Esophagus squamous epithelium (tissue), 5 donors: ENCODE measurements at regions not wholly inside any gene's neighbourhood (a gene's known extent, or its start where the extent isn't known, plus 50 kb on each side); places are given as distances from the start of the nearest gene placed in this dataset.

Experiments
- DNase-seq: peaks from one replicate; lab custom pipeline; 2025; lab: John Stamatoyannopoulos, UW
- H3K27ac ChIP-seq, 4 donors: fragments of 200-600 bp; sonication (generic); one replicate each; pipeline ENCODE4 v1.5.1; 2016 to 2019; ENCODE audit warnings: mild to moderate bottlenecking in 1 of 4
- H3K27me3 ChIP-seq, 4 donors: fragments of 200-600 bp; sonication (generic); 1 replicate in 3 of 4; 2 replicates in 1 of 4; pipeline versions ENCODE4 v1.5.1 to v1.6.0; 2017 to 2021; ENCODE audit warnings: antibody characterized with exemption in 1 of 4
- H3K36me3 ChIP-seq, 3 donors: fragments of 200-600 bp; sonication (generic); one replicate each; pipeline ENCODE4 v1.5.1; 2016 to 2019
- H3K4me1 ChIP-seq, 3 donors: fragments of 200-600 bp; sonication (generic); one replicate each; pipeline ENCODE4 v1.5.1; 2017 to 2019
- H3K4me3 ChIP-seq, 4 donors: fragments of 200-600 bp; sonication (generic); 1 replicate in 3 of 4; 2 replicates in 1 of 4; pipeline ENCODE4 v1.5.1; 2016 to 2019; ENCODE audit warnings: mild to moderate bottlenecking in 2 of 4, moderate library complexity in 1 of 4
- H3K9me3 ChIP-seq, 3 donors: fragments of 200-600 bp; sonication (generic); one replicate each; pipeline ENCODE4 v1.5.1; 2016 to 2019
- CTCF ChIP-seq, 6 experiments: fragments of 450-650 bp in 4 of 6; fragments of 200-600 bp in 2 of 6; sonication (generic) in 2 of 6; IDR thresholded peaks; one replicate each; pipeline ENCODE4 v1.5.1; 2016 to 2019; ENCODE audit warnings: antibody characterized with exemption in 6 of 6, mild to moderate bottlenecking in 4 of 6, moderate library complexity in 4 of 6
- POLR2A ChIP-seq, 4 donors: fragments of 450-650 bp; IDR thresholded peaks; one replicate each; pipeline ENCODE4 v1.6.1; 2017; ENCODE audit warnings: antibody characterized with exemption in 4 of 4, mild to moderate bottlenecking in 4 of 4, moderate library complexity in 3 of 4
- WGBS, 2 donors: methylation state at CpG; one replicate each; pipeline ENCODE4 v1.1.5; 2018; 5-methylcytosine and 5-hydroxymethylcytosine counted together
- intact Hi-C: fragments of 100-400 bp; cut with DNase I; formaldehyde crosslinking; loops from one replicate; pipeline ENCODE4 v1.15.0; 2022
- donor health status: DM: yes; HTN: yes; CAD: no.

DNA sequence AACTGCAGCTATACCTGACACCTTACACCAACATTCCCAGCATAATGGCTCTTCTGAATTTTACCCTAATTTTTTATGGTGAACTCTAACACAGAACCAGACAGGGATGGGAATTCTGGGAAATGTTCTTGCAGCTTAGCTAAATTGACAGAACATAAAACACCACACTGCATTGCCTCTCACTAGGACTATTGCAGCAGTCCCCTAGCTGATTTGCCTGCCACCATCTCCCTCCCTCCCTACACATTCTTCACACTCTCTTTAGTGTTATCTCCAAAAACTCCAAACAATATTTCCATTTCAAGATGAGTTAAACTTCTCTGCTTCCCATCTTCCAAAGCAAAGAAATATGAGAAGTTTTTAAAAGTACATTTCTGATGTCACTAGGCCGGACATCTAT lies 733.9 kb upstream of the INTU start:
- DNase-seq, result no peak
- Histone ChIP-seq H3K36me3 (no peaks in the 10 kb centered on the region), H3K9me3 (peaks cover 0 to 12% (median 0%) of the 10 kb centered on the region in 3 donors), H3K4me1 (no peaks in the 10 kb centered on the region), H3K27ac (peak overlapping the region in 1 of 4 donors; percentile 40), H3K4me3 (no peak overlapping the region), H3K27me3 (no peaks in the 10 kb centered on the region)
- TF ChIP-seq CTCF (IDR thresholded peaks at IDR 0.05), result no peak
- TF ChIP-seq POLR2A (IDR thresholded peaks at IDR 0.05), result no peak
- intact Hi-C loops, result no loop called here
- WGBS, 2 donors, result 81 to 89% methylated on average over 1 of the region's 1 CpG

GRCh38 chr4:126899331-126899801 lies 733.4 kb upstream of the INTU start:
- TF ChIP-seq CTCF (IDR thresholded peaks at IDR 0.05) (no peak), POLR2A (IDR thresholded peaks at IDR 0.05) (no peak)
- H3K4me3 ChIP-seq, result no peak overlapping the region
- peak overlapping the region in 2 of 4 donors; percentile 40 to 44 for H3K27ac ChIP-seq
- H3K36me3 ChIP-seq, result no peaks in the 10 kb centered on the region
- intact Hi-C loops, result no loop called here
- DNase-seq, result no peak
- 15 to 22% methylated on average over 2 of the region's 2 CpGs for WGBS, 2 donors
- H3K4me1 ChIP-seq, result no peaks in the 10 kb centered on the region
- H3K9me3 ChIP-seq, result peaks cover 0 to 12% (median 0%) of the 10 kb centered on the region in 3 donors
- no peaks in the 10 kb centered on the region for H3K27me3 ChIP-seq

DNA sequence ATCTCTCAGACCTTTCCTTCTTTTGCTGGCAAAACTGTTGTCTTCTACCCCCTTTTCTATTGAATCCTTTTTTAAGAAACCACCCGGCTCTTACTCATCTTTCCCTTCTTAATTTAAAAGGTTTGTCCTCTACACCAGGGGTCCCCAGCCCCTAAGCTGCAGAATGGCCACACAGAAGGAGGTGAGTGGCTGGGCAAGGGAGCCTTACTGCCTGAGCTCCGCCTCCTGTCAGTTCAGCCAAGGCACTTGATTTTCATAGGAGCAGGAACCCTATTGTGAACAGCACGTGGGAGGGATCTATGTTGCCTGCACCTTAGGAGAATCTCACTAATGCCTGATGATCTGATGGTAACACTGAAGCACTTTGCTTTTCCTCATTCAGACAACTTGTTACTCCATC lies 726.3 kb upstream of the INTU start:
- TF ChIP-seq CTCF (IDR thresholded peaks at IDR 0.05), result no peak
- no peak for TF ChIP-seq POLR2A (IDR thresholded peaks at IDR 0.05)
- intact Hi-C loops, result no loop called here

GRCh38 chr4:126907389-126907788 lies 725.4 kb upstream of the INTU start:
- TF ChIP-seq POLR2A (IDR thresholded peaks at IDR 0.05) (no peak), CTCF (IDR thresholded peaks at IDR 0.05) (no peak)
- H3K27ac ChIP-seq, result no peak overlapping the region
- no peaks in the 10 kb centered on the region for H3K36me3 ChIP-seq
- no peak overlapping the region for H3K4me3 ChIP-seq
- DNase-seq, result no peak
- 67 to 84% methylated on average over 1 of the region's 1 CpG for WGBS, 2 donors
- intact Hi-C loops, result no loop called here
- H3K27me3 ChIP-seq, result no peaks in the 10 kb centered on the region
- no peaks in the 10 kb centered on the region for H3K9me3 ChIP-seq
- H3K4me1 ChIP-seq, result no peaks in the 10 kb centered on the region

More for the DNA sequence above, 726.3 kb upstream of the INTU start:
- Histone ChIP-seq H3K4me3 (no peak overlapping the region), H3K27me3 (no peaks in the 10 kb centered on the region), H3K36me3 (no peaks in the 10 kb centered on the region), H3K27ac (no peak overlapping the region), H3K4me1 (no peaks in the 10 kb centered on the region), H3K9me3 (no peaks in the 10 kb centered on the region)
- no peak for DNase-seq
- 77 to 90% methylated on average over 2 to 3 of the region's 3 CpGs for WGBS, 2 donors

DNA sequence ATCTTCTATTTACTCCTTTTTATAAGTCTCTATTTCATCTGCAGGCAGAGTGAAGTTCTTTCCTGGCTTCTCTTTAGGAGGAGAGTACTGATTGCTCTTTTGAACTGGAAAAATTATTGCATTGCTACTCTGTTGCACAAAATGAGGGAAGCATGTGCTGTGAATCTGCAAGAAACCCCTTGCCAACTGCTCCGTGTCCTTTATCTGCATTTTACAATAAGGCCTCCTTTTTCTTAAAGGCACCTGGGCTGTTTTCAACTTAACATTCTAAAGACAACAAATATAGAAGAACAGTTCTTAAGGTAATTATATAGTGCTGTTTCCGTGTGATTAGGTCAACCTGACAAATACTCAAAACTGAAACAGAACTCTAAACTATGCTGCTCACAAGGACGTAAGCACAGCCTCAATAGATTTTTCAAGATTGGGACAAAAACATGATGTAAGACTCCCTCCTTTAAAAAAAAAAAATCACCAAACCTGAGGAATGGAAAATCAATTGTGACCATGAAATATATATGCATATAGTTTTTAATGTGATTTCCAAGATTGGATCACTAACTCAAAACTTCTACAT lies 716.6 kb upstream of the INTU start:
- no peak overlapping the region for H3K4me3 ChIP-seq
- no peak for DNase-seq
- no peak for TF ChIP-seq CTCF (IDR thresholded peaks at IDR 0.05)
- TF ChIP-seq POLR2A (IDR thresholded peaks at IDR 0.05), result no peak
- intact Hi-C loops, result no loop called here
- H3K27ac ChIP-seq, result no peak overlapping the region
- WGBS, 2 donors, result 40 to 56% methylated on average over 3 of the region's 3 CpGs
- no peaks in the 10 kb centered on the region for H3K9me3 ChIP-seq
- no peaks in the 10 kb centered on the region for H3K27me3 ChIP-seq
- no peaks in the 10 kb centered on the region for H3K36me3 ChIP-seq
- peaks cover 0 to 10% (median 0%) of the 10 kb centered on the region in 3 donors for H3K4me1 ChIP-seq
